Psoas muscle (tissue), 7 donors: ENCODE measurements at regions not wholly inside any gene's neighbourhood (a gene's known extent, or its start where the extent isn't known, plus 50 kb on each side); places are given as distances from the start of the nearest gene placed in this dataset.

Experiments used
- ATAC-seq, 4 donors: fragments of 200-7000 bp; cut with Tn5 transposase; one replicate each; pipeline ENCODE4 v1.9.1; 2020; ENCODE audit warnings: moderate library complexity in 3 of 4, mild to moderate bottlenecking in 2 of 4
- DNase-seq, 2 donors: peaks; one replicate each; pipeline ENCODE4 v3.0.0-alpha.2; 2020
- H3K27ac ChIP-seq: fragments of 200-600 bp; one replicate; pipeline ENCODE4 v1.8.0; 2022
- H3K27me3 ChIP-seq, 3 donors: fragments of 200-600 bp in 1 of 3; one replicate each; pipeline versions ENCODE4 v1.6.1 to v1.8.0; 2013 to 2022; ENCODE audit warnings: low read length in 2 of 3, mild to moderate bottlenecking in 2 of 3, moderate library complexity in 1 of 3; ENCODE audit not compliant: insufficient read depth in 3 of 3
- H3K36me3 ChIP-seq, 2 donors: fragments of 200-600 bp in 1 of 2; one replicate each; pipeline versions ENCODE4 v1.6.1 to v1.8.0; 2013 to 2022; ENCODE audit warnings: low read depth in 1 of 2, mild to moderate bottlenecking in 1 of 2, moderate library complexity in 1 of 2; ENCODE audit not compliant: insufficient read depth in 1 of 2
- H3K4me1 ChIP-seq: fragments of 200-600 bp; one replicate; pipeline ENCODE4 v1.8.0; 2022
- H3K4me3 ChIP-seq: fragments of 200-600 bp; one replicate; pipeline ENCODE4 v1.8.0; 2022; ENCODE audit warnings: mild to moderate bottlenecking
- H3K9me3 ChIP-seq: fragments of 200-600 bp; one replicate; pipeline ENCODE4 v1.8.0; 2022
- WGBS, 3 donors: extraction: QIAGEN DNeasy Blood & Tissue Kit; methylation state at CpG; one replicate each; pipeline versions ENCODE4 v1.1.6 to v1.1.7; 2013; 5-methylcytosine and 5-hydroxymethylcytosine counted together
- intact Hi-C, 2 donors: fragments of 100-400 bp; cut with DNase I; formaldehyde crosslinking; loops; one replicate each; pipeline versions ENCODE4 v1.11.0 to v1.14.2; 2022
- TF ChIP-seq, protein P1 (sequence below): fragments of 200-600 bp; IDR thresholded peaks from one replicate; pipeline ENCODE4 v1.8.0; 2022; ENCODE audit warnings: antibody characterized with exemption
- donor health status: healthy with polysubstance abuse.
- donor health status: DM: no; HTN: no; CAD: no; lungs with moderate emphysema.
- donor health status: Bipolar disorder and iron deficiency.
- donor health status: healthy.
- donor health status: DM: yes; HTN: yes; CAD: no.
- donor health status: DM: no; HTN: no; CAD: no.
- donor health status: DM: yes; HTN: yes; CAD: no.

DNA sequence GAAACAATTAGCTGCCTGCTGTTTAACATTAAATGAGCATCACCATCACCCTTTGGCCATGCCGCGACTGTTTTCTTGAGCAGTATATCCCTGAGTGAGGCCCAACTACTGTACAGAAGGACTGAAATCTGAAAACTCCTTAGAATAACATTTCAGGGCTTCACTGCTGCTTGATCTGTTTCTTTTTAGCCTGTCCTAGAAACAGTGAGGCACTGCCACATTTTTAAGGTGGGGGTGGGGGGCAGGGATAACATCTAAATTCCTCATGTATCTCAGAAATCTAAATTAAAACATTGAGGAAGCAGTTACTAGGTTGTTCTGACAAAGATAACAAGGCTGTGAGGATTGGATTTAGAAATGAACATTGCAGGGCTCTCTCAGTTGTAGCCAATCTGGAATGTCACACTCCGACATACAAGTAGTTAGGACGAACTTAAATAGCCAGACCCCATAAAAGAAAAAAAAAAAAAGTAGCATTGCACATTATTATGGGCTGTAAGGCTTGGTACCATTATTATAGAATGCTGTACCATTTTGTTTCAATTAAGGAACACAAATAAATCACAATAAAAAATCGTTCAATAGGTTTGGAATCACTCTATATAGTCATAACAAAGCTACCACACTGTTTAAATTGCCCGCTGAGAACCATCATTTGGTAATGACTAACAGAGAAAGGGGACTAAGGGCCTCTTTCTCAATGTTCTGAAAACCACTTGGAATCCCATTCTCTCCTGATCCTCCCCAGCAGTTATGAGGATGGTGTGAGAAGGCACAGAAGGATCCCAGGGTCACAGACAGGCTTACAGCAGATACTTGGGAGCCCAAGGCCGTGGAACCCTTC, 256.1 kb downstream of the INHBA start:
- intact Hi-C loops: no loop called here
- TF ChIP-seq, protein P1, sequence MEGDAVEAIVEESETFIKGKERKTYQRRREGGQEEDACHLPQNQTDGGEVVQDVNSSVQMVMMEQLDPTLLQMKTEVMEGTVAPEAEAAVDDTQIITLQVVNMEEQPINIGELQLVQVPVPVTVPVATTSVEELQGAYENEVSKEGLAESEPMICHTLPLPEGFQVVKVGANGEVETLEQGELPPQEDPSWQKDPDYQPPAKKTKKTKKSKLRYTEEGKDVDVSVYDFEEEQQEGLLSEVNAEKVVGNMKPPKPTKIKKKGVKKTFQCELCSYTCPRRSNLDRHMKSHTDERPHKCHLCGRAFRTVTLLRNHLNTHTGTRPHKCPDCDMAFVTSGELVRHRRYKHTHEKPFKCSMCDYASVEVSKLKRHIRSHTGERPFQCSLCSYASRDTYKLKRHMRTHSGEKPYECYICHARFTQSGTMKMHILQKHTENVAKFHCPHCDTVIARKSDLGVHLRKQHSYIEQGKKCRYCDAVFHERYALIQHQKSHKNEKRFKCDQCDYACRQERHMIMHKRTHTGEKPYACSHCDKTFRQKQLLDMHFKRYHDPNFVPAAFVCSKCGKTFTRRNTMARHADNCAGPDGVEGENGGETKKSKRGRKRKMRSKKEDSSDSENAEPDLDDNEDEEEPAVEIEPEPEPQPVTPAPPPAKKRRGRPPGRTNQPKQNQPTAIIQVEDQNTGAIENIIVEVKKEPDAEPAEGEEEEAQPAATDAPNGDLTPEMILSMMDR: no peak
- Histone ChIP-seq H3K27ac (no peak overlapping the region), H3K9me3 (no peaks in the 10 kb centered on the region), H3K36me3 (no peaks in the 10 kb centered on the region), H3K27me3 (no peaks in the 10 kb centered on the region), H3K4me1 (no peaks in the 10 kb centered on the region), H3K4me3 (no peak overlapping the region)
- no peak for ATAC-seq
- no peak for DNase-seq
- 70 to 81% (median 70%) methylated on average over 7 of the region's 7 CpGs for WGBS, 3 donors

DNA sequence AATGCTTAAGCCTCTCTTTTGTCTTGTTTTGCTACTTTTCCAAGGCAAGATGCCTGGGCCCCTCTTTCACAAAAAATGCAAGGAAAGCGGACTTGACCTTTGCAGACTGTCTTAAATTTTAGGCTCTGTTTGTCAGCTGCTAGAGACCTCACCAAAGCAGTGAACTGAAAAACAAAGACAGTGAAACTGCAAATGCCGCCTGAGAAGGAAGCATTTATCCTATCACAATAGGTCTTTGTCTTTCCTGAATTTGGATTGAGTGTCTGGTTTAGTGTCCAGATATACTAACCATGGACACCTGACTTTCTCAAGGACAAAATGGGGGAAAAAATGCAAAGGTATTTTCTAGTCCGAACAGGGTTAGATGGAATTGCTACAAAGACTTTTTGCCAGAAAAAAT, 256.9 kb downstream of the INHBA start:
- TF ChIP-seq, protein P1: no peak
- no peak for DNase-seq
- intact Hi-C loops: no loop called here
- Histone ChIP-seq H3K4me1 (no peaks in the 10 kb centered on the region), H3K9me3 (no peaks in the 10 kb centered on the region), H3K36me3 (no peaks in the 10 kb centered on the region), H3K27me3 (no peaks in the 10 kb centered on the region), H3K4me3 (no peak overlapping the region), H3K27ac (no peak overlapping the region)
- ATAC-seq: no peak
- WGBS, 3 donors: 68 to 81% (median 72%) methylated on average over 3 of the region's 3 CpGs

DNA sequence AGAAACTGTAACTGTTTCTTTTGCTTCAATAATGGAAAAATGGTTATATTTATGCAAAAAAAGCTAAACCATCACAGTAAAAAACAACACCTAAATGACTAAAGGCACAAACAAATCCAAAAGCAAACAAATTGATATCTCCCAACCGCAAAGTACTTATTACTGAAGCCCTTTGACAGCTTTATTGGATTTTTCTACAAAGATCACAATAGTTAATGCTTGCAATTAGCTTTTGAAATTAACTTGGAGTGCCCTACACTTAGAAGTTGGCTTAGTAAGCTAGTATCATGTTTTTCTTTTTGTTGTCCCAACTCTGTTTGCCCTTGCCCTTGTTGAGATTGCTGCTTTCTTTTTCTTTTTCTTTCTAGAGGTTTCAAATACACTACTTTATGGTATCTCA, 257.5 kb downstream of the INHBA start:
- Histone ChIP-seq H3K9me3 (no peaks in the 10 kb centered on the region), H3K27ac (no peak overlapping the region), H3K27me3 (no peaks in the 10 kb centered on the region), H3K4me3 (no peak overlapping the region), H3K4me1 (no peaks in the 10 kb centered on the region), H3K36me3 (no peaks in the 10 kb centered on the region)
- TF ChIP-seq, protein P1: no peak
- WGBS, 3 donors: 92 to 94% (median 92%) methylated on average over 1 of the region's 1 CpG
- ATAC-seq: no peak
- no peak for DNase-seq
- intact Hi-C loops: no loop called here

DNA sequence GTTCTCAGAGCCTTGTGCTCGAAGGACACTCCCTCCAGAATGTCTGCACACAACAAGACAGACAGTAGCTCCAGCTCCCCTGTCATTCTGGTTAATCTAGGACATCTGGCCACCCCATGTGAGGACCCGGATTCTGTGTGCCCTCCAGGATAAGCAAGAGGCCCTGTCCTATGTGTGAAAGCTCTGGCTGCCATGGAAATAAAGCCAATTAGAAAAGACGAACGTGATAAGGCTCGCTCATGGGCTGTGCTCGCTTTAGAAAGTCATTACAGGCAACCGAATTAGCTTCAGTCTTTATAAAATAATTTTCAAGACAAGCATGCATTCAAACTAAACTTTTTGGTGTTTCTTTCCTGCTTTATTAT, 263.4 kb downstream of the INHBA start:
- Histone ChIP-seq H3K9me3 (no peaks in the 10 kb centered on the region), H3K27me3 (no peaks in the 10 kb centered on the region), H3K4me3 (no peak overlapping the region), H3K27ac (no peak overlapping the region), H3K36me3 (no peaks in the 10 kb centered on the region), H3K4me1 (no peaks in the 10 kb centered on the region)
- no peak for ATAC-seq
- intact Hi-C loops: no loop called here
- DNase-seq: no peak
- WGBS, 3 donors: 61 to 66% (median 66%) methylated on average over 7 of the region's 7 CpGs
- TF ChIP-seq, protein P1: no peak
